ENCODE measurements at regions not wholly inside any gene's neighbourhood (a gene's known extent, or its start where the extent isn't known, plus 50 kb on each side); places are given as distances from the start of the nearest gene placed in this dataset.

DNA sequence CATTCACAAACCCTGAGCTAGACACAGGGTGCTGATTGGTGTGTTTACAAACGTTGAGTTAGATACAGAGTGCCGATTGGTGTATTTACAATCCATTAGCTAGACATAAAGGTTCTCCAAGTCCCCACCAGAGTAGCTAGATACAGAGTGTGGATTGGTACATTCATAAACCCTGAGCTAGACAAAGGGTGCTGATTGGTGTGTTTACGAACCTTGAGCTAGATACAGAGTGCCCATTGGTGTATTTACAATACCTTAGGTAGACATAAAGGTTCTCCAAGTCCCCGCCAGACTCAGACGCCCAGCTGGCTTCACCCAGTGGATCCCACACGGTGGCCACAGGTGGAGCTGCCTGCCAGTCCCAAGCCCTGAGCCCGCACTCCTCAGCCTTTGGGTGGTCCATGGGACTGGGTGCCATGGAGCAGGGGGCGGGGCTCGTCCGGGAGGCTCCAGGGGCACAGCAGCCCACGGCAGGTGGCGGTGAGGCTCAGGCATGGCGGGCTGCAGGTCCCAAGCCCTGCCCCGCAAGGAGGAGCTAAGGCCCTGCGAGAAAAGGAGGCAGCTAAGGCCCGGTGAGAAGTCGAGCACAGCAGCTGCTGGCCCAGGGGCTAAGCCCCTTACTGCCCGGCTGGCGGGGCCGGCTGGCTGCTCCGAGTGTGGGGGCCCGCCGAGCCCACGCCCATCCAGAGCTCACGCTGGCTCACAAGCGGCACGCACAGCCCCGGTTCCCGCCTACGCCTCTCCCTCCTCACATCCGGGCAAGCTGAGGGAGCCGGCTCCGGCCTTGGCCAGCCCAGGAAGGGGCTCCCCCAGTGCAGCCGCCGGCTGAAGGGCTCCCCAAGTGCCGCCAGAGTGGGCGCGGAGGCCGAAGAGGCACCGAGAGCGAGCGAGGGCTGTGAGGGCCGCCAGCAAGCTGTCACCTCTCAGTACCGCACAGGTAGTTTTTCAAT lies 1039.2 kb upstream of the CDH9 start:
- Histone ChIP-seq H4K8ac (ENCODE audit: low read depth, low read length) (no peak overlapping the region), H3K4me1 (ENCODE audit: control insufficient read depth in 1 of 2, insufficient read depth in 2 of 2, low read length in 2 of 2) (no peaks in the 10 kb centered on the region), H2BK120ac (ENCODE audit: insufficient read depth, low read length, poor library complexity) (no peak overlapping the region), H3K23ac (ENCODE audit: low read length) (no peak overlapping the region), H3K18ac (ENCODE audit: low read length) (no peak overlapping the region), H3K79me1 (ENCODE audit: low read length) (no peaks in the 10 kb centered on the region), H4K12ac (ENCODE audit: low read depth, low read length) (no peak overlapping the region), H2AK5ac (ENCODE audit: low read length) (no peak overlapping the region), H4K91ac (ENCODE audit: low read depth, low read length) (no peak overlapping the region), H3K27me3 (ENCODE audit: insufficient read depth, low read length) (no peaks in the 10 kb centered on the region), H3K4me3 (ENCODE audit: low read depth, low read length) (no peak overlapping the region), H3K27ac (ENCODE audit: low read depth, low read length) (no peak overlapping the region), H2BK12ac (ENCODE audit: low read length) (no peak overlapping the region), H3K9ac (ENCODE audit: low read length) (no peak overlapping the region), H3K9me3 (ENCODE audit: insufficient read depth, low read depth, low read length) (no peaks in the 10 kb centered on the region), H2BK5ac (ENCODE audit: low read depth, low read length, poor library complexity) (no peak overlapping the region), H3K36me3 (ENCODE audit: control insufficient read depth in 1 of 2, insufficient read depth in 2 of 2, low read length in 2 of 2) (no peaks in the 10 kb centered on the region), H3K79me2 (ENCODE audit: control insufficient read depth, insufficient read depth, low read length, poor library complexity) (no peaks in the 10 kb centered on the region), H3K14ac (ENCODE audit: low read length) (no peak overlapping the region), H3K4me2 (ENCODE audit: low read length) (no peak overlapping the region), H2AFZ (ENCODE audit: insufficient read depth, low read length, poor library complexity) (no peak overlapping the region), H3K4ac (ENCODE audit: low read depth, low read length) (no peak overlapping the region)
- WGBS (ENCODE audit: extremely low coverage, insufficient coverage, insufficient read length) = no CpG with 5 or more reads among the region's 44 CpGs
- DNase-seq = no peak

DNA sequence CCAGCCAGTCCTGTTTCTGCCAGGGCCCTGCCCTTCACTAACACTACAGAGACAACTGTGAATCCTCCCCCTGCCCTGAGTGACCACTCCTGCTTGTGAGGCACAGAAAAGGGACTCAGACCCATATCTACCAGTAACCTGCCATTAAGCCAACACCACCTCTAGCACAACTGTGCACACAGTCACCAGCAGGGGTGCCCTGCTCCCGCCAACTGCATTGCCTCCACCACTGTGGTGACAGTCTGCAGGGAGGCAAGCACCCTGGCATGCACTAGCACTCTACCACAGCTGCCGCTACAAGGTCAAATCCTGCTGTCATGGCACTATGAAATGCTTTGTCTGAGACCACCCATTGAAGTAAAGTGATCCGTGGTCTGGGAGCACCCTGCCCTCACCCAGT lies 1028.5 kb upstream of the CDH9 start:
- no CpG with 5 or more reads among the region's 3 CpGs for WGBS (ENCODE audit: extremely low coverage, insufficient coverage, insufficient read length)
- H2AFZ ChIP-seq (ENCODE audit: insufficient read depth, low read length, poor library complexity) = no peak overlapping the region
- H3K23ac ChIP-seq (ENCODE audit: low read length) = no peak overlapping the region
- H3K36me3 ChIP-seq (ENCODE audit: control insufficient read depth in 1 of 2, insufficient read depth in 2 of 2, low read length in 2 of 2) = no peaks in the 10 kb centered on the region
- no peak overlapping the region for H3K27ac ChIP-seq (ENCODE audit: low read depth, low read length)
- H2BK12ac ChIP-seq (ENCODE audit: low read length) = no peak overlapping the region
- H4K91ac ChIP-seq (ENCODE audit: low read depth, low read length) = no peak overlapping the region
- H3K4me1 ChIP-seq (ENCODE audit: control insufficient read depth in 1 of 2, insufficient read depth in 2 of 2, low read length in 2 of 2) = no peaks in the 10 kb centered on the region
- H2BK5ac ChIP-seq (ENCODE audit: low read depth, low read length, poor library complexity) = no peak overlapping the region
- no peaks in the 10 kb centered on the region for H3K79me2 ChIP-seq (ENCODE audit: control insufficient read depth, insufficient read depth, low read length, poor library complexity)
- peaks cover 3% of the 10 kb centered on the region for H3K9me3 ChIP-seq (ENCODE audit: insufficient read depth, low read depth, low read length)
- H3K27me3 ChIP-seq (ENCODE audit: insufficient read depth, low read length) = no peaks in the 10 kb centered on the region
- no peak overlapping the region for H3K4ac ChIP-seq (ENCODE audit: low read depth, low read length)
- no peak overlapping the region for H3K14ac ChIP-seq (ENCODE audit: low read length)
- H3K9ac ChIP-seq (ENCODE audit: low read length) = no peak overlapping the region
- H3K79me1 ChIP-seq (ENCODE audit: low read length) = no peaks in the 10 kb centered on the region
- no peak overlapping the region for H3K4me2 ChIP-seq (ENCODE audit: low read length)
- no peak overlapping the region for H2BK120ac ChIP-seq (ENCODE audit: insufficient read depth, low read length, poor library complexity)
- H4K12ac ChIP-seq (ENCODE audit: low read depth, low read length) = no peak overlapping the region
- H4K8ac ChIP-seq (ENCODE audit: low read depth, low read length) = no peak overlapping the region
- no peak for DNase-seq
- H2AK5ac ChIP-seq (ENCODE audit: low read length) = no peak overlapping the region
- H3K4me3 ChIP-seq (ENCODE audit: low read depth, low read length) = no peak overlapping the region
- no peak overlapping the region for H3K18ac ChIP-seq (ENCODE audit: low read length)

GRCh38 chr5:28065656-28066055 lies 1027.3 kb upstream of the CDH9 start:
- no peak overlapping the region for H3K18ac ChIP-seq (ENCODE audit: low read length)
- no peak overlapping the region for H4K8ac ChIP-seq (ENCODE audit: low read depth, low read length)
- no peak overlapping the region for H3K23ac ChIP-seq (ENCODE audit: low read length)
- no peak overlapping the region for H3K4ac ChIP-seq (ENCODE audit: low read depth, low read length)
- no peak overlapping the region for H3K14ac ChIP-seq (ENCODE audit: low read length)
- no peaks in the 10 kb centered on the region for H3K36me3 ChIP-seq (ENCODE audit: control insufficient read depth in 1 of 2, insufficient read depth in 2 of 2, low read length in 2 of 2)
- no peak overlapping the region for H3K9ac ChIP-seq (ENCODE audit: low read length)
- no peak for DNase-seq
- no peaks in the 10 kb centered on the region for H3K79me1 ChIP-seq (ENCODE audit: low read length)
- no peak overlapping the region for H4K91ac ChIP-seq (ENCODE audit: low read depth, low read length)
- H3K9me3 ChIP-seq (ENCODE audit: insufficient read depth, low read depth, low read length) = peaks cover 3% of the 10 kb centered on the region
- H2BK12ac ChIP-seq (ENCODE audit: low read length) = no peak overlapping the region
- no peak overlapping the region for H2AFZ ChIP-seq (ENCODE audit: insufficient read depth, low read length, poor library complexity)
- H4K12ac ChIP-seq (ENCODE audit: low read depth, low read length) = no peak overlapping the region
- H3K79me2 ChIP-seq (ENCODE audit: control insufficient read depth, insufficient read depth, low read length, poor library complexity) = no peaks in the 10 kb centered on the region
- no peak overlapping the region for H2BK5ac ChIP-seq (ENCODE audit: low read depth, low read length, poor library complexity)
- no peak overlapping the region for H3K4me2 ChIP-seq (ENCODE audit: low read length)
- no peak overlapping the region for H2BK120ac ChIP-seq (ENCODE audit: insufficient read depth, low read length, poor library complexity)
- H2AK5ac ChIP-seq (ENCODE audit: low read length) = no peak overlapping the region
- H3K4me1 ChIP-seq (ENCODE audit: control insufficient read depth in 1 of 2, insufficient read depth in 2 of 2, low read length in 2 of 2) = no peaks in the 10 kb centered on the region
- H3K27ac ChIP-seq (ENCODE audit: low read depth, low read length) = no peak overlapping the region
- H3K27me3 ChIP-seq (ENCODE audit: insufficient read depth, low read length) = no peaks in the 10 kb centered on the region
- no peak overlapping the region for H3K4me3 ChIP-seq (ENCODE audit: low read depth, low read length)

- no CpG with 5 or more reads among the region's 1 CpG for WGBS (ENCODE audit: extremely low coverage, insufficient coverage, insufficient read length)
- H3K36me3 ChIP-seq (ENCODE audit: control insufficient read depth in 1 of 2, insufficient read depth in 2 of 2, low read length in 2 of 2) = no peaks in the 10 kb centered on the region
- H3K4me3 ChIP-seq (ENCODE audit: low read depth, low read length) = no peak overlapping the region
- H2AFZ ChIP-seq (ENCODE audit: insufficient read depth, low read length, poor library complexity) = no peak overlapping the region
- no peak overlapping the region for H3K23ac ChIP-seq (ENCODE audit: low read length)
- no peak overlapping the region for H3K4ac ChIP-seq (ENCODE audit: low read depth, low read length)
- no peak overlapping the region for H3K18ac ChIP-seq (ENCODE audit: low read length)
- H3K27ac ChIP-seq (ENCODE audit: low read depth, low read length) = no peak overlapping the region
- no peak for DNase-seq
- no peak overlapping the region for H3K14ac ChIP-seq (ENCODE audit: low read length)
- no peak overlapping the region for H2BK12ac ChIP-seq (ENCODE audit: low read length)
- no peak overlapping the region for H3K4me2 ChIP-seq (ENCODE audit: low read length)
- H4K12ac ChIP-seq (ENCODE audit: low read depth, low read length) = no peak overlapping the region
- H3K9ac ChIP-seq (ENCODE audit: low read length) = no peak overlapping the region
- no peaks in the 10 kb centered on the region for H3K9me3 ChIP-seq (ENCODE audit: insufficient read depth, low read depth, low read length)
- no peak overlapping the region for H2BK5ac ChIP-seq (ENCODE audit: low read depth, low read length, poor library complexity)
- no peak overlapping the region for H2AK5ac ChIP-seq (ENCODE audit: low read length)
- H4K8ac ChIP-seq (ENCODE audit: low read depth, low read length) = no peak overlapping the region
- H4K91ac ChIP-seq (ENCODE audit: low read depth, low read length) = no peak overlapping the region
- H3K79me1 ChIP-seq (ENCODE audit: low read length) = no peaks in the 10 kb centered on the region
- no peak overlapping the region for H2BK120ac ChIP-seq (ENCODE audit: insufficient read depth, low read length, poor library complexity)
- H3K4me1 ChIP-seq (ENCODE audit: control insufficient read depth in 1 of 2, insufficient read depth in 2 of 2, low read length in 2 of 2) = no peaks in the 10 kb centered on the region
- no peaks in the 10 kb centered on the region for H3K27me3 ChIP-seq (ENCODE audit: insufficient read depth, low read length)
- H3K79me2 ChIP-seq (ENCODE audit: control insufficient read depth, insufficient read depth, low read length, poor library complexity) = no peaks in the 10 kb centered on the region
Observed at GRCh38 chr5:28046596-28046995, 1008.2 kb upstream of the CDH9 start.
